ENCODE measurements at regions not wholly inside any gene's neighbourhood (a gene's known extent, or its start where the extent isn't known, plus 50 kb on each side); places are given as distances from the start of the nearest gene placed in this dataset.

DNA sequence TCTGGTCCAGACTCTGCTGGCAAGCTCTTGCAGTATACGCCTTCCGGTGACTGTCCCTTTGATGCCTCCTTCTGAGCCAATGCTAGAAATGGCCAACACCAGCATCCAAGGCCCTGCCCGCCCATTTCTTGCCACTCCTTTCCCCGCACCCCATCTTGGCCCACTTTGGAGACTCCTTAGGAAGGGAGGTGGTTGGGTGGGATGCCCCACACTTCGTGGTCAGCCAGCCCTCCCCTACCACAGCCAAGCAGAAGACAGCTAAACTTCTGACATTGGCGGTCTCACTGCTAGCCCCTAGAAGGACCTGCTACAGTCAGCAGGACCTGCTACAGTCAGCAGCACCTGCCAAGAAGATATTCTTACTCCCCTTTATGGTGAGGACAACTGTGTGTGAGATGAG, 73.5 kb upstream of the CLDN14 start:
- no peak for ATAC-seq

GRCh38 chr21:36554411-36555157, 74.7 kb upstream of the CLDN14 start:
- DNase-seq (no peak), ATAC-seq (no peak)
- intact Hi-C loops (cut with micrococcal nuclease), result no loop called here

More for the DNA sequence above, 73.5 kb upstream of the CLDN14 start:
- intact Hi-C loops (cut with micrococcal nuclease), result no loop called here
- DNase-seq, result no peak

GRCh38 chr21:36555199-36555800, 75.4 kb upstream of the CLDN14 start:
- DNase-seq, result no peak
- ATAC-seq, result no peak
- intact Hi-C loops (cut with micrococcal nuclease), result no loop called here

DNA sequence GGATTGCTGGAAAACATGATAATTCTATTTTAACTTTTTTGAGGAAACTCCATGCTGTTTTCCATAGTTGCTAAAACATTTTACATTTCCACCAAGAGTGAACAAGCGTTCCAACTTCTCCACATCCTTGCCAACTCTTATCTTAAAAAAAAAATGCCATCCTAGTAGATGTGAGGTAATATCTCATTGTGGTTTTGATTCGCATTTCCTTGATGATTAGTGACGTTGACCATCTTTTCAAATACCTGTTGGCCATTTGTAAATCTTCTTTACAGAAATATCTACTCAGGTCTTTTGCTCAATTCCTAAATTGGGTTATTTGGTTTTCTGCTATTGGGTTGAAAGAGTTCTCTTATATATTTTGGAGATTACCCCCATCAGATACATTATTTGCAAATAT, 77.4 kb upstream of the CLDN14 start:
- DNase-seq (no peak), ATAC-seq (no peak)
- intact Hi-C loops (cut with micrococcal nuclease), result no loop called here

DNA sequence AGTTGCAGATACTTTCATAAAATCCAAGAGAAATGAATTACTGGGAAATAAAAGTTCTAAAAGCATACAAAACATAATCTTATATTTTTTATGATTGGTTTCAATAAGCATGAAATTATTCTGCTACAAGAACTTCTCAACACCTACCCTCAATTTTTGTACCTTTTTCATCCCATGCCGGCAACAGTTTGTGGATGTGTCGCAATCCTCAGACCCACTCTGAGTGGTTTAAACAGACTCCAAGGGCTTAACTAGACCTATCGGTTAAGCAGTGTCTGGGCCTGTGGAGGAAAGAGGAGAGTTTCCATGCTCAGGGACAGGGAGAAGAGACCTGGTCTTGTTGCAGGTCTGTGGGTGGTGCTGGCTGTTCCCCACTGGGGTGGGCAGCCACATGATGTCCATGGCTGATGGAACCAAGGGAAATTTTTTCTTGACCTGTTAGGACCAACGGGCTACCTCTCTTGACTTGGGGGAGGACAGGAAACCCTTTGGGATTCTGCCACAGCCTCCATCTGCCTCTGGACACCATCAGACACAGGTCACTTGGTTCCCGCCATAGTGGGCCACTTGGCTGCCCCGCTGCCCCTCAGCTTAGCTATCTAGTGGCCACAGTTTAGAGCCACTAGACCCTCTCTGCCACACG, 81.1 kb upstream of the CLDN14 start:
- DNase-seq (no peak), ATAC-seq (no peak)
- intact Hi-C loops (cut with micrococcal nuclease), result no loop called here

- intact Hi-C loops (cut with micrococcal nuclease), result no loop called here
- no peak for DNase-seq
- ATAC-seq, result no peak
Measured at GRCh38 chr21:36563341-36563926, 83.5 kb upstream of the CLDN14 start.

DNA sequence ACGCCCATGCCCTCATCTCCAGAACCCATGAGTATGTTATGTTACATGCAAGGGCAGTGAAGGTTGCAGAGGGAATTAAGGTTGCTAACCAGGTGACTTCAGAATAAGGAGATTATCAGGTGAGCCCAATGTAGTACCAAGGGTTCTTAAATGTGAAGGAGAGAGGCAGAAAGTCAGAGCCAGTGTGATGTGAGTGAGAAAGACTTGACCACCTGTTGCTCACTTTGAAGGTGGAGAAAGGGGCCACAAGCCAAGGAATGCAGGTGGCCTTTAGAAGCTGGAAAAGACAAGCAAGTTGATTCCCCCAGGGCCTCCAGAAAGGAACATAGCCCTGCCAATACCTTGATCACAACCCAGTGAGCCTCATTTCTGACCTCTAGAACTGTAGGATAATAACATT, 84.7 kb upstream of the CLDN14 start:
- DNase-seq (no peak), ATAC-seq (no peak)
- intact Hi-C loops (cut with micrococcal nuclease), result no loop called here

GRCh38 chr21:36565540-36565939, 85.6 kb upstream of the CLDN14 start:
- intact Hi-C loops (cut with micrococcal nuclease), result no loop called here
- no peak for ATAC-seq
- no peak for DNase-seq

- ATAC-seq, result no peak
- intact Hi-C loops (cut with micrococcal nuclease), result no loop called here
Measured at GRCh38 chr21:36566644-36567043, 86.7 kb upstream of the CLDN14 start.

GRCh38 chr21:36567216-36567885, 87.4 kb upstream of the CLDN14 start:
- no peak for ATAC-seq
- DNase-seq, result no peak

More at GRCh38 chr21:36566644-36567043, 86.7 kb upstream of the CLDN14 start:
- no peak for DNase-seq

GRCh38 chr21:36569511-36569910, 89.6 kb upstream of the CLDN14 start:
- no peak for ATAC-seq
- intact Hi-C loops (cut with micrococcal nuclease), result no loop called here
- no peak for DNase-seq

More at GRCh38 chr21:36567216-36567885, 87.4 kb upstream of the CLDN14 start:
- intact Hi-C loops (cut with micrococcal nuclease), result no loop called here

DNA sequence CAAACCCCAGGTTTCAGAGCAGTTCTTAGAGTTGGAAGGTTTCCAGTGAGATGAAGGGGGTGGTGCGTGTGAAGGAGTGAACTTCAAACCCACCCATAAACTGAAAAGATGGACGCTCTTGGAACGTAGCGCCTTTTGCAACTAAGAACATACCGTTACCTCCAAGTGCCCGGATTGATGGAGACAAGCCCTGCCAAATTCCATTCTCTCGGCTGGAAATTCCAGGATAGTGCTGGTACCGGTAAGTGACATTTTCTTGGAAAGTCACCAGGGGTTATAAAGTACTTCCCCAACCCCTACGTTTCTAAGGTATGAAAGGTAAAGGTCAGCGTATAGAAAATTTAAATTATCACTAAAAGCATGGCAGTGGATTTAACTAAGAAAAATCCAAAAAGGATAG, 91.6 kb upstream of the CLDN14 start:
- DNase-seq, result no peak
- ATAC-seq, result no peak
- intact Hi-C loops (cut with micrococcal nuclease), result no loop called here

GRCh38 chr21:36572039-36572438, 92.1 kb upstream of the CLDN14 start:
- DNase-seq (no peak), ATAC-seq (no peak)
- intact Hi-C loops (cut with micrococcal nuclease), result no loop called here

- ATAC-seq, result no peak
- intact Hi-C loops (cut with micrococcal nuclease), result no loop called here
- no peak for DNase-seq
Measured at GRCh38 chr21:36575306-36575705, 95.4 kb upstream of the CLDN14 start.

- intact Hi-C loops (cut with micrococcal nuclease), result no loop called here
- no peak for ATAC-seq
- no peak for DNase-seq
Measured at GRCh38 chr21:36576441-36576840, 96.5 kb upstream of the CLDN14 start.

- intact Hi-C loops (cut with micrococcal nuclease), result no loop called here
- DNase-seq (no peak), ATAC-seq (no peak)
Measured at GRCh38 chr21:36579898-36580297, 100.0 kb upstream of the CLDN14 start.

DNA sequence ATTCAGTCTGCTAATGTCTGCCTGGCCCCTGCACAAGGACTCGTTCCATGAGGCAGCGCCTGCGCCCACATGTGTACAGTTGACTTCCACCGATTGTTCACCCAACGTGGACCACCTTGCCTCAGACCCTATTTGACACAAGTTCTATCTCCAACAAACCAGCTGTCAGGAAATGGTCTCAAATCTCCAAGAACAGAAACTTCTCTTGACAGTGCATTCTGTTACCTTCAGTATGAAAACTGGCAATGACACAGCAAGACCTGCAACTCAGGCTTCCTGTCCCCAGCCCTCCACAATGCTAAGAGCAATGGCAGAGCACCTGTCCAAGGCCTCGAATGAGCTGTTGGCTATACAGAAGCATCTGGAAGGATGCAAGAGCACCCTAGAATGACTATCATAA, 102.3 kb upstream of the CLDN14 start:
- ATAC-seq (no peak), DNase-seq (no peak)
- intact Hi-C loops (cut with micrococcal nuclease), result no loop called here

DNA sequence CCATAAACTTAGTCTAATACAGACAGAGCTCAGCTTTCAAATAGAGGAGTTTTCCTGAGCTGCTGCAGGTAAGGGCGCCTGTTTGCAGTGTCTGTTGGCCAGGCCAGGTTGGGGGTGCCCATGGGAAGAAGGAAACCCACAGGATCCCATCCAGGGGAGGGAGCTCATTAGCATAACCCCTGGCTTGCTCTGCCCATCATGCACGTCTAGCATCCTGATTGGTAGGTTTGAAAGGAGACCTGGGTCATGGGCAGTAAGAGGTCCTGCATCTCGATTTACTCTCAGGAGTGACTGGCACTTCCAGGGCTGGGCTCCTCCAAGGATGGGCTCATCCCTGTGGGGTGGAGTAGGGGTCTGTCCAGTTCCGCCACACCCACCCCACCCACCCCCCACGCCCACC, 103.7 kb upstream of the CLDN14 start:
- no peak for DNase-seq
- ATAC-seq, result no peak
- intact Hi-C loops (cut with micrococcal nuclease), result no loop called here

GRCh38 chr21:36584980-36585940, 105.3 kb upstream of the CLDN14 start:
- ATAC-seq (no peak), DNase-seq (no peak)
- intact Hi-C loops (cut with micrococcal nuclease), result no loop called here
